Adrenal gland (tissue), 5 donors: ENCODE measurements at regions not wholly inside any gene's neighbourhood (a gene's known extent, or its start where the extent isn't known, plus 50 kb on each side); places are given as distances from the start of the nearest gene placed in this dataset.

Experiments used
- CTCF ChIP-seq, 6 experiments: fragments of 450-650 bp in 4 of 6; fragments of 200-600 bp in 2 of 6; sonication (generic) in 1 of 6; IDR thresholded peaks; 1 replicate in 5 of 6; 2 replicates in 1 of 6; pipeline versions ENCODE4 v1.5.1 to v1.8.0; 2016 to 2021; ENCODE audit warnings: antibody characterized with exemption in 6 of 6, mild to moderate bottlenecking in 2 of 6, moderate library complexity in 1 of 6
- POLR2A ChIP-seq, 2 donors: fragments of 450-650 bp; IDR thresholded peaks; one replicate each; pipeline ENCODE4 v1.6.1; 2017; ENCODE audit warnings: antibody characterized with exemption in 2 of 2, mild to moderate bottlenecking in 2 of 2, moderate library complexity in 1 of 2
- donor health status: DM: no; HTN: no; CAD: no.

DNA sequence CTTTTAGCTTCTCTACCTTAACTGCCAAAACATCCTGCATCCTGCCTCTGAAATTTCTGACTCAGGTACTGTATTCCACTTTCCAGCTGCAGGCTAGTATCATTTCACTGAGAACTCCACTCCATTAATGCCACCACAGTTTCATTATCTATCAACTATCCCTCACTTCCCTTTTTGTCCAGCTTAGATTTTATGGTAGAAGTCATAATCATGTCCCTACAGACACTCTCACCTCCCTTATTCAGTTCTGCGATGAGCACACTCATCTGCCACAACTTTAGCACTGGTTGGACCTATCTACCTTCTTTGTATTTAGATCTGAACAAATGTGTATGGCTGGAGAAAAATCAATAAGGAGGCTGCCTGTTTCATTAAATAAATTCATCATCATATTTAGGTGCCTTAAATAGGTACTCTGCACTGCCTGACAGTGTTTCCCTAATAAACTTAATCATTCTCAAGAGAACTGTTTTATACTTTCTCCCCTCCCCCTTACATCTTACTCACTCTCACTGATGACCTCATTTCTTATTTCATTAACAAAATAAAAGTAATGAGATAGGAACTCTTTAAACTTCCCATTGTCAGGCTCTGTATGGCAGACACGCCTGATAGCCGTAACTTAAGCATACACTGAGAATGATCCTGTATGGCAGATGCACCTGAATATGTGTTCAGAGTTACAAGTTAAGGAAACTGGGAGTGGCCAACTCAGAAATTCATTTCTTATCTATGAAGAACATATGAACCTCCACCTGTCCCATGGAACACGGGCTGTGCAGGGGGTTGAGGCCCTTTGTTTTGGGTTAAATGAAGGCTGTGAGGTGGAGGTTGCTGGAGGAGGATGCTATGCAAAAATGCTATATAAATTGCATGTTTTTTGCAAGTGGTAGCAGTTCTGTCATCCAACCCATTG is 95.3 kb upstream of the MAN1A1 start:
- no peak for TF ChIP-seq CTCF (IDR thresholded peaks at IDR 0.05)
- TF ChIP-seq POLR2A (IDR thresholded peaks at IDR 0.05), result no peak
